Head of caudate nucleus (tissue), 42 donors: ENCODE measurements at regions not wholly inside any gene's neighbourhood (a gene's known extent, or its start where the extent isn't known, plus 50 kb on each side); places are given as distances from the start of the nearest gene placed in this dataset.
A peak's percentile ranks its signal among the peaks of the same experiment; 100 is the strongest.
"Not testable (repeated sequence)": the region's sequence is repeated elsewhere in the genome, so short reads cannot be mapped to it uniquely, and the experiment has no call there.

Source experiments
- DNase-seq, 42 donors: peaks; one replicate each; pipeline versions ENCODE4 v3.0.0 to v3.0.0-alpha.2; 2020 to 2021; ENCODE audit warnings: mixed read lengths in 7 of 42
- intact Hi-C: fragments of 100-400 bp; cut with DNase I; formaldehyde crosslinking; loops from one replicate; pipeline ENCODE4 v1.15.0; 2022

DNA sequence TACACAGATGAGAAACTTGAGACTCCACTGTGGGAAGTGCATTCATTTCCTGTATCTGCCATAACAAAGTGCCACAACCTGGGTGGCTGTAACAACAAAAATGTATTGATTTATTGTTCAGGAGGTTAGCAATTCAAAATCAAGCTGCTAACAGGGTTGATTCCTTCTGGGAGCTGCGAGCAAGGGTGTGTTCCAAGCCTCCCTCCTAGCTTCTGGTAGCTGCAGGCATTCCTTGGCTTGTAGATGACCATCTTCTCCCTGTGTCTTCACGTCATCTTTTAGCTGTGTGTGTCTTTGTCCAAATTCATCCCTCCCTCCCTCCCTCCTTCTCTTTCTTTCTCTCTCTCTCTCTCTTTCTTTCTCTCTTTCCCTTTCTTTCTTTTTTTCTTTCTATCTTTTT is 258.1 kb downstream of the MSX2 start:
- intact Hi-C loops: no loop called here

DNA sequence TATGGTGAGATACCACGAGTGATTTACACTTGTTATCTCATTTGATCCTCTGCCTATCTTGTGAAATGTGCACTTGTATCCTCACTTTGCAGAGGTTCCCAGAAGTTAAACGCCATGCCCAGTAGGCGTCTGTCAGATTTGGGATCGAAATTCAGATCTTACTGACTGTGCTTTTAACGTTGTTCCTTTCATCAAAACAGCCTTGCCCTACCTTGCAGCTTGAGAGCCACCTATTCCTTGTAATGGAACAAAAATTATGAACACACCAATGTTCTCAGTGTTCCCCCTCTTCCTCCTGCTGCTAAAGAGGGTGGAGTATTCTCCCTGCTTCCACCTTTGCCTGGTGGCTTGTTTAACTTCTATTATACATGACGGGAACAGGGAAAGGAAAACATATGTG is 257.0 kb downstream of the MSX2 start:
- intact Hi-C loops: no loop called here
- DNase-seq: peak in 14 of 42 donors; percentile 11 to 65 (median 30)

More for the DNA sequence above, 258.1 kb downstream of the MSX2 start:
- no peak for DNase-seq

DNA sequence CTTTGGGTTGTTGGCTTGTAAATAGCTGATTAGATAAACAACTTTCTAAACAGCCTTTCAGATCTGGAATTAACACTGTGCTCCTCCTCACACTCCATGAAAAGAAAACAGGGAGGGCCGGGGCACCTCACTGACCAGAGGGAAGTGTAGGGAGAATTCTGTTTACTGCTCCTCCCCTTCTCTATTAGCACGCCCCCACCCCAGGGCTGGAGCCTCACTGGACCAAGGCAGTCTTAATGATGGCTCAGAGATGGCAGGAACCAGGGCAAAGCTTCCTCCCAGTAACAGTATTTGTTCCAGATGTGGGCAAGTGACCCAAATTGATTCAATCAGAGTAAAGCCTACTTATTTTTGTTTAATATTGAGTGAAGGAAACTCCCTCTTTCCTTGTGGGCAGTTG is 256.6 kb downstream of the MSX2 start:
- DNase-seq: no peak
- intact Hi-C loops: no loop called here

DNA sequence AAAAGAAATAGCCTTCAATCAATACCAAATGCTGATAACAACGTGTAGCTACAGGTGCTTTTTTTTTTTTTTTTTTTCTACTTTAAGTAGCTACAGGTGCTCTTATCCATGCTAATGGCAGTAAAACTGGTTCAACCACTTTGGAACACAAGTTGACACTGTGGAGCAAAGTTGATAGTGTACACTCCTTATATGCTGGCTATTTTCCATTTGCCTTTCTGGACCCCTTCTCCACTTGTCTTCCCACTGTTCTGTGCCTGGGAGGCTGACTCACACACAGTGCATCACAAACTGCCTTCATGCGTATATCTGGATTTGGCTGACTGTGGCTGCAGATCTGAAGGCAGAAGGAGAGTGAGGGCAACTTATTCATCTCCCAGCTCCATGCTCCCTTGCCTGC is 247.9 kb downstream of the MSX2 start:
- no peak for DNase-seq
- intact Hi-C loops: no loop called here

DNA sequence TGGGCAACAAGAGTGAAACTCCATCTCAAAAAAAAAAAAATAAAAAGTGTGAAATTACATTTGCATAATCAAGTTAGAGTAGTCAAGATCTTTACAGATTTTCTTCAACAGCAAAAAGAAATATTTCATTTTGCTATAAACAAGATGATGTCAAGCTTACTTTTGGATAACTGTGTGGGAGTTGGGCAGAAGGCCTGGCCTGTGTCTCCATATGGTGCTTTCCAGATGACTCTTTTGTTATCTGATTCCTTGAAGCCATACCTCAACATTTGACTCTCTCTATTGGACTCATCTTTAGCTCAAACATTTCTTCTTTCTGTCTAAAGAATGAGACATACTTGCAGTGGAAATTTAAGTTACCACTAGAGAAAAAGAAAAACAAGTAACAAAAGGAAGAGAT is 246.8 kb downstream of the MSX2 start:
- no peak for DNase-seq
- intact Hi-C loops: no loop called here

DNA sequence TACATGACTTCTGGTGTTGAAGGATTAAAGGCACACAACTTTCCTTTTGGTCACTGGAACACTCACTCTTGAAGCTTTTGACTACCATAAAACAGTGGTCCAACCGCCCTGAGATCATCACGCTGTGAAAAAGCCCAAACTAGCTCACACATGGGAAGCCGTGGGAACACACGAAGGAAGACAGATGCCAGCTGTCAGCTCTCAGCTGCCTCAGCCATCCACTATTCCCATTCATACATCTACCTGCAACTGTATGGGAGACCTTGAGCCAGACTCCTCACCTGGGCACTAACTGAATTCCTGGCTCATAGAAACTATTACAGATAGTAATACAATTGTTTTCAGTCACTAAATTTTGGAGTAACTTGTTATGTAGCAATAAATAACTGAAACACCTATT is 246.1 kb downstream of the MSX2 start:
- no peak for DNase-seq
- intact Hi-C loops: no loop called here

DNA sequence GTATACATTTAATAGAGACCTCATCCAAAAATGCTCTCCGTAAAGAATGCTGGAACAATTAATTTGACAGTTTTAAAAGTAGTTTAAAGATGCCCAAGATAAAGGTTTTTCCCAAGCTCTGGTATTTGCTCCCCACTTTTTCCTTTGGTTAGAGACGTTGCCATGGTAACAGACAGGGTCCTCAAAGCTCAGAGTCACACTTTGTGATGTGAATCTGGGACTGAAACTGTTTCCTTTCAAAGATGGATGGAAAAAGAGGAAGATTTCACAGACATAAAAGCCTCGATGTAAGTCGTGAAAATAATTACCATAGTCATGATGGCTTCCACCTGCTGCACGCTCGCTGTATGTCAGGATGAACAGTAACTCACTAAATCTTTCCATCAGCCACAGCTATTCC is 229.5 kb downstream of the MSX2 start:
- intact Hi-C loops: loop anchor here (5.0 kb wide), 1 partner anchor 488 kb away; the partner anchor contains the start of gene DRD1
- DNase-seq: no peak

DNA sequence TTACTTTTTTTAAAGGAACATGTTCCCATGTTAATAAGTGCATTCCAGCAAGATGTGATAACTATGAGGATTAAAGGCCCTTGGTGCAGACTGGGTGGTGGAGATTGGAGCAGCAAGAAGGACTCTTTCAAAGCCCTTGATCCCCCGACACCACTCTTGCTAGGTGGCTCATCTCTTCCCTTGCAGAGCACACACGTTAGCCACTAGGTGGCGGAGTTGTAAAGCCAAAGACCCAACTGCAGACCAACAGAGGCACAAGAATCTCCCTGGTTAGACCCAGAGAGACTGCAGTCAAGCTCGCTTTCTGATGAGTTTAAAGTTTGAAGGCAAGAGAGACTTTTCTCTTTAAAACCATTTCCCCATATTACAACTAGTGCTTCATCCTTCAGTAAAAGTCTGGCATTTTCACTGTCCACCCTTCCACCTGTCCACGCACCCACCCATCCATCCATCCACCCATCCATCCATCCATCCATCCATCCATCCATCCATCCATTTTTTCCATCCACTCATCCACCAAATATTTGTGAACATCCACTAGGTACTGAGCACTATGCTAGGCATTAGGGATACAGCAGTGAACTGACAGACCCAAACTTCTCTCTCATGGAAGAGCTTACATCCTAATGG is 226.9 kb downstream of the MSX2 start:
- DNase-seq: peak; percentile 36 to 89 (median 73)
- intact Hi-C loops: loop anchor here (5.0 kb wide), 1 partner anchor 491 kb away; the partner anchor contains the start of gene DRD1

DNA sequence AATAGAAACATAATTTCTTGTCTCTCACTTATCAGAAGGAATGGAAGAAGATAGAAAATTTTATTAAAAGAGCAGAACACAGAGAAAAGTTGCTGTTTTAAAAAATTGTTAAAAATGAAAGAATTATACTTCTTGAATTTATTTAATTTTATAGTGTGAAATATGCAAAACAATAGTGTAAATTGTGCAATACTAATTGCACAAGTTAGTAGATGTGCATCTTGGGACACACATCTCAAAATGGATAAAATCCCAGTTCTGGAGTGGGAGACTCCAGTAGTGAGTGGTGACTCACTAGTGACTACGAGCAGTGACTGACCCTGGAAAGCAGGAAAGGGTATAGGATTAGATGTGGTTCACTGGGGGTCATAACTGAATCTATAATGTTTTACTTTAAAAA is 223.2 kb downstream of the MSX2 start:
- intact Hi-C loops: no loop called here
- DNase-seq: no peak

DNA sequence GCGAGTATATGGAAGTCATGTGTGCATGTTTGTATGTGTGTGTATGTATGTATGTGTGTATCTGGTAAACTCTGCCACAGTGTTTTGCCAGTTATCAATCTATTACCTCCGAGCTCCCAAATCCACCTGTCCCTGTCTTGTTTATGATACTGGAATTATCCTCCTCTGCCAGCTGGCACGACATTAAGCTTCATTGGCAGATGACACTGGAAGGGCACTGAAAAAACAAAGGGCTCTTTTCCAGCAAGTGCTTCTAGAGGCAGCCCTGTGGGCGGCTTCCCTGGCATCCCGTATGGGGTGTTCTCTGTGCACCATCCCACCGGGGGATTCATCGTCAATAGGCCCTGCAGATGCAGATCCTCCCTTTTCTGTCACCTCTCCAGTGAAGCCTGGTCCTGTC is 221.5 kb downstream of the MSX2 start:
- intact Hi-C loops: no loop called here
- peak in 2 of 42 donors; percentile 14 to 20 for DNase-seq

DNA sequence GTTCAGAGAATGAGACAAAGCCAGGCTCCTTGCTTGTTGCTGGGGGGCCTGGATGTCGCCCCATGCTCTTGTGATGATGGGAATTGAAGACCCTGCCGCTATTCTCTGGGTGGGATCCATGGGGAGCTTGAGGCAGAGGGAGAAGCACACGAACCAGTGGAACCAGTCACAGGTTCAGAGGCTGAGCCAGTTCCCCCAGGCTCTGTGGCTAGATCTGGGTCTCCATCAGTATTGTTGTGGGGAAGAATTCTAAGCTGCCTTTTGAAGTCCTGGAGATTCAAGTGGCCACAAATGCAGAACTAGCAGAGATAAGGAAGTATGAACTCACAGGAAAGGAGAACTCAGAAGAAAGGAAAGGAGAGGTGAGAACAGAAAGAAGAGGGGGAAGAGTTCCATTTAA is 219.4 kb downstream of the MSX2 start:
- intact Hi-C loops: no loop called here
- DNase-seq: no peak

DNA sequence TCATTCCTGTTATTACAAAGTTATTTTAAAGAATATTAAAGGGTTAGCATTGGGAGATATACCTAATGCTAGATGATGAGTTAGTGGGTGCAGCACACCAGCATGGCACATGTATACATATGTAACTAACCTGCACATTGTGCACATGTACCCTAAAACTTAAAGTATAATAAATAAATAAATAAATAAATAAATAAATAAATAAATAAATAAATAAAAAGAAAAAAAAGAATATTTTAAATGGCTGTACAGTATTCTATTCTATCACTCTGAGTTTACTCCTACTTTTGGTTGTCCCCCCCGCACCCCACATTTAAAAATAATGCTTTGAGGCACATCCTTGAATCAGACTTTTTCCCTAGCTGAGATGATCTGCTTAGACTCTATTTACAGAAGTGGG is 218.6 kb downstream of the MSX2 start:
- not testable (repeated sequence) for DNase-seq

DNA sequence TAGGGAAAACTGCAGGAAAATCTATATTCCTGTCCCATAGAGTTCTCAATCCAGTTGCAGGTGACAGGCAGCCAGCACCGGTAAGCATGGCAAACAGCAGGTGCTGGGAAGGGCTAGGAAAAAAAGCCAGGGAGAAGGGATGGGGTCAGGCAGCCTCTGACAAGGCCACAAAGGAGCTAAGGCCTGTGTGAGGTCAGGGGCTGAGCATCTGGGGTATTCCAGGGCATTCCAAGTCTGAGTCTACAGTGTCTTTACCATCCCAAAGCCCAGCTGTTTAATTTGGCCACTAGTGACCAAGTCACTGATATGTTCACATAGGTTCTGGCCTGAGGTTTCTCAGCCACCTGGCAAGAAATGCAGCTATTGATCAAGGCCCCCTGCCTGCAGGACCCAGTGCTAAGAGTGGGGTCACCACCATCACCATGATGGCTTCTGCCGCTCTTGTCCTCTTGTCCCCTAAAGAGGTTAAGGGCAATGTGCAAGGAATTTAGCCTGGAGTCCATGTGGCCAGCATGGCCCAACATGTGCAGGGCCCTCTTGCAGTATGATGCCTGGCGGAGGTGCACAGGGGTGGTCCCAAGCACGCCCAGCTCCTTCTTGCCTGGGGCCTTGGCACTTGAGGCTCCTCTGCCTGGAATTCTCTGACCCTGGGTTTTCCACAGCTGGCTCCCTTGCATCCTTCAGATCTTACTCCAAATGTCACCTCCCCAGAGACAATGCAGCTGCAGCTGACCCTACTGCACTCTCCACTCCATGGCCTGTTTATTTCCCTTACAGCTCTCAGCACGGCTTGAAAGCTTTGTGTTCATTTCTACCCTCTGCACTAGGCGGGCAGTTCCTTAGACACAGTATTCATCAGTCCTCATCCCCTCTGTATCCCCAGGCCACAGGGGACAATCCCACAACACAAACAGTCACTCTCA is 213.1 kb downstream of the MSX2 start:
- intact Hi-C loops: loop anchor here (10.0 kb wide), 2 partner anchors 103 to 523 kb away; no protein-coding TSS in a partner anchor
- no peak for DNase-seq

More for the DNA sequence above, 218.6 kb downstream of the MSX2 start:
- intact Hi-C loops: not testable (repeated sequence)

DNA sequence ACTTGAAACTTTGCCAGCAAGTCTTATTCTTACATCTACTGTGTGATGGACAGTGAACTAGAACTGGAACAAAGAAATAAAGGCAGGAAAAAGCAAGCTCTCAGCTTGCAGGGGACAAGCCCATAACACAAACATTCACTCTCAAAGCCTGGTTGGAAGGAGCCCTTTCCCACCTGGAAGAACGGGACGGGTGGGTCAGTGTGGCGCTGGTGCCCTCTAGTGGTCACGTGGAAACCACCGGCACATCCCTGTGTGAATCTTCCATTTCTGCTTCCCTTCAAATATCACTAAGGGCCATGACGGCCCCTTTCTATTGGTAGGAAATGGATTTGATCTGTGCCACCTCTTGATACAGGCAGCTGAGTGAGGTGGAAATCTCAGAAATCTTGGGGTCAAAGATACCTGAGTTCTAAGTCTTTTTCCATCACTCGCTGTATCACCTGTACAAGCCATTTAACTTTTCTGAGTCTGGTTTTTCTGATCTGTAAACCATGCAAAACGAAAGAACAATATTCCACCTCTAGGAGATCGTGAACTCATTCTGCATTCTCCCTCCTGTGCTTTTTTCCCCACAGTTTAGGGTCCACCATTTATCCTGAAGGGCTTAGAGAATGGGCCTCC is 211.6 kb downstream of the MSX2 start:
- peak; percentile 44 to 90 (median 79) for DNase-seq
- intact Hi-C loops: loop anchor here (10.0 kb wide), 2 partner anchors 101 to 521 kb away; no protein-coding TSS in a partner anchor

DNA sequence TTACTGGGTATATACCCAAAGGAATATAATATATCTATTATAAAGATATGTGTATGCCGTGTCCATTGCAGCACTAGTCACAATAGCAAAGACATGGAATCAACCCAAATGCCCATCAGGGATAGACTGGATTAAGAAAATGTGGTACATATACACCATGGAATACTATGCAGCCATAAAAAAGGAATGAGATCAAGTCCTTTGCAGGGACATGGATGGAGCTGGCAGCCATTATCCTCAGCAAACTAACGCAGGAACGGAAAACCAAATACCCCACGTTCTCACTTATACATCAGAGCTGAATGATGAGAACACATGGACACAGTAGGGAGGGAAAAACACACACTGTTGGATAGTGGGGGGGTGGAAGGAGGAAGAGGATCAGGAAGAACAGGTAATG is 206.7 kb downstream of the MSX2 start:
- intact Hi-C loops: loop anchor here (10.0 kb wide), 2 partner anchors 96 to 516 kb away; no protein-coding TSS in a partner anchor
- DNase-seq: not testable (repeated sequence)

DNA sequence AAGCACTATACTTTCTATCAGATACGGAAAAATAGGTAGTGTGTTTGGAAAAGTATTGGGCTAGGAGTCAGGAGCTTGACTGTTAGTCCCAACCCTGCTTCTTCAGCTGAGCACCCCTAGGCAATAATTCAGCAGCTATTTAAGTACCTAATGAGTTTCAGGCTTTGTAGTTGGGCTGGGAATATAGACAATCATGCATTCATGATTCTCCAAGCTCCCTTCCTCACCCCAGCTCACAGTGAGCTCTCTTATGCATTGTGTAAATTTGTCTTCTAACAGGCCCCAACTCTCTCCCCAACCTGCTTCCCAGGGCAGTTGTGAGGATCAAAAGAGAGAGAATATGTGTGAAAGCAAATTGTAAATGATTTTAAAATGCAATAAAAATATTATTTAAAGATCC is 201.2 kb downstream of the MSX2 start:
- DNase-seq: no peak
- intact Hi-C loops: no loop called here

DNA sequence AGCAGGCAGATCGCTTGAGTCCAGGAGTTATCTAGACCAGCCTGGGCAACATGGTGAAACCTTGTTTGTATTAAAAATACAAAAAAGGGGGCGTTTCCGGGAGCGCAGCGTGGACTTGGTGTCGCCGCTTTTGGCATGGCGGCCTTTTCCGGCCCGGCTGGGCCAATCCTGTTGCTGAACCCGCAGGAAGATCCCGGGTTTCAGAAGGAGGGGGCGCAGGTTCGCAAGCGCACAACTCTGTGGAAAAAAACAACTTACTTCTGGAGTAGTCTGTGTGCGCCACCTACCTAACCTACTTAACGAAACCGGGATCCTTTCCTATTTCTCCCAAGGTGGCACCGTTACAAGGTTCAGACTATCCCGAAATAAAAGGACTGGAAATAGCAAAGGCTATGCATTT is 198.6 kb downstream of the MSX2 start:
- intact Hi-C loops: no loop called here
- DNase-seq: no peak

DNA sequence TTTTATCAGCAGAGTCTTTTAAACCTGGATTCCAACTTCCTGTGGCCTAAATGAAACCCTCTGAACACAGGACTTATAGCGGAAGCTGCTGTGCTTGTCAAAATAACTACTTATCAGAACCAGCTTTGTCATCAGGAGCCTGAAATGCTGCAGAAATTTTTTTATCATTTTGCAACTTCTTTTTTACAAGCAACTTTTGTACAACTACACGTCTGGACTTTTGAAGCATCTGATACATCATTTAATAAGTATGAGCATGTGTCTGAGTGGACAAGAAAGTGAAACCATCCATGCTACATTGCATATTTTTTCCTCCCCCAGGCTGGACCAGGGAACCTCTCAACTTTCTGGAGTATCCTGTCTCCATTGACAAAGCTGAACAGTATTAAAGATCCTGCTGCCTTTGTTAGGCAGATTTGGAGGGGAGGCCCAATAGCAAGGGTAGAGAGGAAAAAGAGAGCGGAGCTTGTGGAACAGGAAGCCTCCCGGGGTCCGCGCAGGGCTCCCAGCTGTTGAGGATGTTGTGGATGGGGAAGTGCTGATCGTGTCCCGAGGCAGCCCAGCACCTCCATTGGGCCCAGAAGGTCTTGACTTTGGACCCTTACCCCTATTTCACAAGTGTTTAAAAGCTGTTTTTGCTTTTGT is 196.6 kb downstream of the MSX2 start:
- intact Hi-C loops: no loop called here
- no peak for DNase-seq

DNA sequence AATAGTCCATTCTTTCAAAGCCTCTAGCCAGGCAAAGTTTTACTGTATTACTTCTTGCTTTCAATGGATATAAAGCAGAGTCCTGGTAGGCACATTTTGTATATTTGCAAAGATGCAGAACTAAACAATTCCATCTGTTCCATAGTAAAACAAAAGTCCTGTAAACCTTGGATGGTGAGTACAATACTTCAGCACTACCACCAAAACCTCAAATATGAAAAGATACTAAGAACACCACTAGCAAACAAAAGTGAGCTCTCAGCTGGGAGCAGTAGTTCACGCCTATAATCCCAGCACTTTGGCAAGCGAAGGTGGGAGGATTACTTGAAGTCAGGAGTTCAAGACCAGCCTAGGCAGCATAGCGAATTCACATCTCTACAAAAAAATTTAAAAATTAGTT is 195.0 kb downstream of the MSX2 start:
- DNase-seq: no peak
- intact Hi-C loops: no loop called here
